SK-N-SH (cell line): ENCODE measurements at regions not wholly inside any gene's neighbourhood (a gene's known extent, or its start where the extent isn't known, plus 50 kb on each side); places are given as distances from the start of the nearest gene placed in this dataset.

Source experiments
- EZH2phosphoT487 ChIP-seq: fragments of 200-600 bp; sonication (generic); IDR thresholded peaks from 2 replicates; pipeline ENCODE4 v1.6.1; 2017; ENCODE audit warnings: low read depth, mixed run types, mild to moderate bottlenecking, antibody characterized with exemption, moderate library complexity, borderline replicate concordance
- RCOR1 ChIP-seq: fragments of 150-350 bp; IDR thresholded peaks from 2 replicates; pipeline ENCODE4 v1.6.1; 2017; ENCODE audit warnings: antibody characterized with exemption, low read length
- TAF1 ChIP-seq: IDR thresholded peaks from 2 replicates; pipeline ENCODE4 v1.6.1; 2012; ENCODE audit warnings: low read depth, mild to moderate bottlenecking, low read length, moderate library complexity, borderline replicate concordance
- TF ChIP-seq, protein P1 (sequence below): fragments of 200-600 bp; sonication (generic); IDR thresholded peaks from 2 replicates; pipeline ENCODE4 v1.6.1; 2017; ENCODE audit warnings: antibody characterized with exemption, mild to moderate bottlenecking, moderate library complexity
- TF ChIP-seq, protein P2 (sequence below): IDR thresholded peaks from 2 replicates; pipeline ENCODE4 v1.6.1; 2012; ENCODE audit warnings: mild to moderate bottlenecking, low read depth, low read length, moderate library complexity

DNA sequence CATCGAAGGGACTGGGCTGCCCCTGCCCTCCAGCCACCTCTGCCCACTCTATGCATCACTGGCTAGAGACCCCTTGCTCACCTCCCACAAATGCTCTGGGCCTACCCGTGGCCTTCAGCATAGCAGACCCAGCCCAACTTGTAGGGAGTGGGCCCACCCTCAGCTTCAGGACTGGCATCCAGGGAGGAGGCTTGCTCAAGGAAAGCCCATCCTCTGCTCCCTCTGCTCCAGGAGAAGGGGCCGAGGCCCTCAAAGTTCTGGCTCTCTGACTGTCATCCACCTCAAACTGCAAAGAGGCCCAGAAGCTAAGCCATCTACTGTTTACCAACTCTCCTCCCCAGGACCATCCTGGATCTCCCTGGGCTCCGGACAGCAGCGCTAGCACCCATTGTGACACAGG, 84.5 kb downstream of the C5orf15 start:
- TF ChIP-seq, protein P1, sequence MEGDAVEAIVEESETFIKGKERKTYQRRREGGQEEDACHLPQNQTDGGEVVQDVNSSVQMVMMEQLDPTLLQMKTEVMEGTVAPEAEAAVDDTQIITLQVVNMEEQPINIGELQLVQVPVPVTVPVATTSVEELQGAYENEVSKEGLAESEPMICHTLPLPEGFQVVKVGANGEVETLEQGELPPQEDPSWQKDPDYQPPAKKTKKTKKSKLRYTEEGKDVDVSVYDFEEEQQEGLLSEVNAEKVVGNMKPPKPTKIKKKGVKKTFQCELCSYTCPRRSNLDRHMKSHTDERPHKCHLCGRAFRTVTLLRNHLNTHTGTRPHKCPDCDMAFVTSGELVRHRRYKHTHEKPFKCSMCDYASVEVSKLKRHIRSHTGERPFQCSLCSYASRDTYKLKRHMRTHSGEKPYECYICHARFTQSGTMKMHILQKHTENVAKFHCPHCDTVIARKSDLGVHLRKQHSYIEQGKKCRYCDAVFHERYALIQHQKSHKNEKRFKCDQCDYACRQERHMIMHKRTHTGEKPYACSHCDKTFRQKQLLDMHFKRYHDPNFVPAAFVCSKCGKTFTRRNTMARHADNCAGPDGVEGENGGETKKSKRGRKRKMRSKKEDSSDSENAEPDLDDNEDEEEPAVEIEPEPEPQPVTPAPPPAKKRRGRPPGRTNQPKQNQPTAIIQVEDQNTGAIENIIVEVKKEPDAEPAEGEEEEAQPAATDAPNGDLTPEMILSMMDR, result no peak
- no peak for TF ChIP-seq EZH2phosphoT487
- TF ChIP-seq, protein P2, sequence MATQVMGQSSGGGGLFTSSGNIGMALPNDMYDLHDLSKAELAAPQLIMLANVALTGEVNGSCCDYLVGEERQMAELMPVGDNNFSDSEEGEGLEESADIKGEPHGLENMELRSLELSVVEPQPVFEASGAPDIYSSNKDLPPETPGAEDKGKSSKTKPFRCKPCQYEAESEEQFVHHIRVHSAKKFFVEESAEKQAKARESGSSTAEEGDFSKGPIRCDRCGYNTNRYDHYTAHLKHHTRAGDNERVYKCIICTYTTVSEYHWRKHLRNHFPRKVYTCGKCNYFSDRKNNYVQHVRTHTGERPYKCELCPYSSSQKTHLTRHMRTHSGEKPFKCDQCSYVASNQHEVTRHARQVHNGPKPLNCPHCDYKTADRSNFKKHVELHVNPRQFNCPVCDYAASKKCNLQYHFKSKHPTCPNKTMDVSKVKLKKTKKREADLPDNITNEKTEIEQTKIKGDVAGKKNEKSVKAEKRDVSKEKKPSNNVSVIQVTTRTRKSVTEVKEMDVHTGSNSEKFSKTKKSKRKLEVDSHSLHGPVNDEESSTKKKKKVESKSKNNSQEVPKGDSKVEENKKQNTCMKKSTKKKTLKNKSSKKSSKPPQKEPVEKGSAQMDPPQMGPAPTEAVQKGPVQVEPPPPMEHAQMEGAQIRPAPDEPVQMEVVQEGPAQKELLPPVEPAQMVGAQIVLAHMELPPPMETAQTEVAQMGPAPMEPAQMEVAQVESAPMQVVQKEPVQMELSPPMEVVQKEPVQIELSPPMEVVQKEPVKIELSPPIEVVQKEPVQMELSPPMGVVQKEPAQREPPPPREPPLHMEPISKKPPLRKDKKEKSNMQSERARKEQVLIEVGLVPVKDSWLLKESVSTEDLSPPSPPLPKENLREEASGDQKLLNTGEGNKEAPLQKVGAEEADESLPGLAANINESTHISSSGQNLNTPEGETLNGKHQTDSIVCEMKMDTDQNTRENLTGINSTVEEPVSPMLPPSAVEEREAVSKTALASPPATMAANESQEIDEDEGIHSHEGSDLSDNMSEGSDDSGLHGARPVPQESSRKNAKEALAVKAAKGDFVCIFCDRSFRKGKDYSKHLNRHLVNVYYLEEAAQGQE, result no peak
- no peak for TF ChIP-seq RCOR1
- TF ChIP-seq TAF1, result no peak
